ENCODE measurements at regions not wholly inside any gene's neighbourhood (a gene's known extent, or its start where the extent isn't known, plus 50 kb on each side); places are given as distances from the start of the nearest gene placed in this dataset.

DNA sequence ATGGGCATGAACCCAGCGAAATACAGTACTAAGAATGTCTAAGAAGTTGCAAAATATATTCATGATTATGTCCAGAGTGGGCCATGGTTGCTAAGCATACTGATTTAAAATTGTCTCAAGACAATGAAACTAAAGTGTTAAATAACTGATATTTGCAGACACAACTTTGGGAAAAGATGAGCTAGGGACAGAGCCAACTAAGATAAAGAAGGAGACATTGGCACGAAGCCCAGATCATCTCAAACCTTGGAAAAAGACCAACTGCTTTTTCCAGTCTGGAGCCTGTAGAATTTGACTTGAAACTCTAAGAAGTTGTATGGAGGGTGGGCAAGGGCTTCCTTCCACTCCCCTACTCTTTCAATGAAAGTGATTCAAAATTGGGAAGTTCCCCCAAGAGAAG lies 108.5 kb upstream of the GLRA2 start:
- TF ChIP-seq, protein P1, sequence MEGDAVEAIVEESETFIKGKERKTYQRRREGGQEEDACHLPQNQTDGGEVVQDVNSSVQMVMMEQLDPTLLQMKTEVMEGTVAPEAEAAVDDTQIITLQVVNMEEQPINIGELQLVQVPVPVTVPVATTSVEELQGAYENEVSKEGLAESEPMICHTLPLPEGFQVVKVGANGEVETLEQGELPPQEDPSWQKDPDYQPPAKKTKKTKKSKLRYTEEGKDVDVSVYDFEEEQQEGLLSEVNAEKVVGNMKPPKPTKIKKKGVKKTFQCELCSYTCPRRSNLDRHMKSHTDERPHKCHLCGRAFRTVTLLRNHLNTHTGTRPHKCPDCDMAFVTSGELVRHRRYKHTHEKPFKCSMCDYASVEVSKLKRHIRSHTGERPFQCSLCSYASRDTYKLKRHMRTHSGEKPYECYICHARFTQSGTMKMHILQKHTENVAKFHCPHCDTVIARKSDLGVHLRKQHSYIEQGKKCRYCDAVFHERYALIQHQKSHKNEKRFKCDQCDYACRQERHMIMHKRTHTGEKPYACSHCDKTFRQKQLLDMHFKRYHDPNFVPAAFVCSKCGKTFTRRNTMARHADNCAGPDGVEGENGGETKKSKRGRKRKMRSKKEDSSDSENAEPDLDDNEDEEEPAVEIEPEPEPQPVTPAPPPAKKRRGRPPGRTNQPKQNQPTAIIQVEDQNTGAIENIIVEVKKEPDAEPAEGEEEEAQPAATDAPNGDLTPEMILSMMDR (IDR thresholded peaks at IDR 0.05; ENCODE audit: borderline replicate concordance, extremely low read depth, low read length, poor library complexity, severe bottlenecking) = no peak
- TF ChIP-seq EZH2 (IDR thresholded peaks at IDR 0.05; ENCODE audit: borderline replicate concordance, low read depth, low read length, severe bottlenecking) = no peak
